ENCODE measurements at regions not wholly inside any gene's neighbourhood (a gene's known extent, or its start where the extent isn't known, plus 50 kb on each side); places are given as distances from the start of the nearest gene placed in this dataset.

GRCh38 chr1:199204231-199204630, 565.4 kb downstream of the PTPRC start:
- TF ChIP-seq, protein P1, sequence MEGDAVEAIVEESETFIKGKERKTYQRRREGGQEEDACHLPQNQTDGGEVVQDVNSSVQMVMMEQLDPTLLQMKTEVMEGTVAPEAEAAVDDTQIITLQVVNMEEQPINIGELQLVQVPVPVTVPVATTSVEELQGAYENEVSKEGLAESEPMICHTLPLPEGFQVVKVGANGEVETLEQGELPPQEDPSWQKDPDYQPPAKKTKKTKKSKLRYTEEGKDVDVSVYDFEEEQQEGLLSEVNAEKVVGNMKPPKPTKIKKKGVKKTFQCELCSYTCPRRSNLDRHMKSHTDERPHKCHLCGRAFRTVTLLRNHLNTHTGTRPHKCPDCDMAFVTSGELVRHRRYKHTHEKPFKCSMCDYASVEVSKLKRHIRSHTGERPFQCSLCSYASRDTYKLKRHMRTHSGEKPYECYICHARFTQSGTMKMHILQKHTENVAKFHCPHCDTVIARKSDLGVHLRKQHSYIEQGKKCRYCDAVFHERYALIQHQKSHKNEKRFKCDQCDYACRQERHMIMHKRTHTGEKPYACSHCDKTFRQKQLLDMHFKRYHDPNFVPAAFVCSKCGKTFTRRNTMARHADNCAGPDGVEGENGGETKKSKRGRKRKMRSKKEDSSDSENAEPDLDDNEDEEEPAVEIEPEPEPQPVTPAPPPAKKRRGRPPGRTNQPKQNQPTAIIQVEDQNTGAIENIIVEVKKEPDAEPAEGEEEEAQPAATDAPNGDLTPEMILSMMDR (IDR thresholded peaks at IDR 0.05), result no peak
- no peak for TF ChIP-seq POLR2AphosphoS5 (IDR thresholded peaks at IDR 0.05)
- no peak for TF ChIP-seq POLR2A (IDR thresholded peaks at IDR 0.05)
- TF ChIP-seq EP300 (IDR thresholded peaks at IDR 0.05), result no peak

All from suprapubic skin (tissue), 4 donors.